Natural killer cell (primary cell): ENCODE measurements at regions not wholly inside any gene's neighbourhood (a gene's known extent, or its start where the extent isn't known, plus 50 kb on each side); places are given as distances from the start of the nearest gene placed in this dataset.
"Not testable (repeated sequence)": the region's sequence is repeated elsewhere in the genome, so short reads cannot be mapped to it uniquely, and the experiment has no call there.

Experiments used
- ATAC-seq, 3 donors: fragments of 150-1000 bp in 2 of 3; fragments of 200-7000 bp in 1 of 3; cut with Tn5 transposase; 1 replicate in 1 of 3; 2 replicates in 2 of 3; pipeline ENCODE4 v1.10.0; 2021; ENCODE audit warnings: mild to moderate bottlenecking in 2 of 3, moderate library complexity in 2 of 3
- DNase-seq, 2 donors: peaks; one replicate each; pipeline versions ENCODE4 v3.0.0 to v3.0.0-alpha.2; 2013 to 2021; ENCODE audit warnings: mixed read lengths in 1 of 2
- H3K27ac ChIP-seq: one replicate; pipeline ENCODE4 v1.5.1; 2013; ENCODE audit warnings: mild to moderate bottlenecking, low read length
- H3K27me3 ChIP-seq: one replicate; pipeline ENCODE4 v1.6.1; 2013; ENCODE audit warnings: low read length; ENCODE audit not compliant: control insufficient read depth, insufficient read depth
- H3K36me3 ChIP-seq: one replicate; pipeline ENCODE4 v1.6.1; 2013; ENCODE audit warnings: low read length; ENCODE audit not compliant: control insufficient read depth, insufficient read depth
- H3K4me1 ChIP-seq: one replicate; pipeline ENCODE4 v1.6.1; 2013; ENCODE audit warnings: low read length; ENCODE audit not compliant: control insufficient read depth, insufficient read depth
- H3K4me3 ChIP-seq: one replicate; pipeline ENCODE4 v1.5.1; 2013; ENCODE audit warnings: low read length
- H3K9me3 ChIP-seq: one replicate; pipeline ENCODE4 v1.6.1; 2013; ENCODE audit warnings: low read length; ENCODE audit not compliant: control insufficient read depth, insufficient read depth
- H3K27ac Mint-ChIP-seq, 2 donors: one replicate each; pipeline ENCODE4 v1.8.0; 2022; ENCODE audit warnings: mild to moderate bottlenecking in 2 of 2, mixed read lengths in 2 of 2, moderate library complexity in 1 of 2
- H3K27me3 Mint-ChIP-seq, 2 donors: one replicate each; pipeline ENCODE4 v1.8.0; 2022; ENCODE audit warnings: low read depth in 2 of 2, mixed read lengths in 2 of 2
- H3K36me3 Mint-ChIP-seq: one replicate; pipeline ENCODE4 v1.8.0; 2022; ENCODE audit warnings: mixed read lengths
- H3K4me1 Mint-ChIP-seq, 2 donors: one replicate each; pipeline ENCODE4 v1.8.0; 2022; ENCODE audit warnings: mixed read lengths in 2 of 2
- H3K4me3 Mint-ChIP-seq: one replicate; pipeline ENCODE4 v1.8.0; 2022; ENCODE audit warnings: mild to moderate bottlenecking, moderate library complexity, mixed read lengths
- H3K9me3 Mint-ChIP-seq, 2 donors: one replicate each; pipeline ENCODE4 v1.8.0; 2022; ENCODE audit warnings: mixed read lengths in 2 of 2
- CTCF ChIP-seq: fragments of 200-600 bp; IDR thresholded peaks from one replicate; pipeline ENCODE4 v1.8.0; 2022; ENCODE audit warnings: antibody characterized with exemption
- WGBS: methylation state at CpG from one replicate; pipeline ENCODE4 v1.1.7; 2013; ENCODE audit warnings: missing lambda C conversion rate; ENCODE audit not compliant: insufficient coverage; 5-methylcytosine and 5-hydroxymethylcytosine counted together
- intact Hi-C: fragments of 100-400 bp; cut with micrococcal nuclease; formaldehyde crosslinking; loops from one replicate; pipeline ENCODE4 v1.14.2; 2022

- Mint-ChIP-seq H3K4me1 (peaks cover 13 to 25% of the 10 kb centered on the region in 2 donors), H3K36me3 (no peaks in the 10 kb centered on the region), H3K4me3 (no peak overlapping the region), H3K27ac (no peak overlapping the region), H3K9me3 (peaks cover 0 to 2% of the 10 kb centered on the region in 2 donors), H3K27me3 (no peaks in the 10 kb centered on the region)
- ATAC-seq (no peak), DNase-seq (no peak)
- Histone ChIP-seq H3K4me1 (peaks cover 7% of the 10 kb centered on the region), H3K36me3 (no peaks in the 10 kb centered on the region), H3K27me3 (no peaks in the 10 kb centered on the region), H3K4me3 (no peak overlapping the region), H3K27ac (no peak overlapping the region), H3K9me3 (no peaks in the 10 kb centered on the region)
- TF ChIP-seq CTCF = no peak
- intact Hi-C loops = no loop called here
- 100% methylated on average over 1 of the region's 1 CpG for WGBS
These were observed 426.3 kb upstream of the MEF2C start for GRCh38 chr5:89309268-89309667.

GRCh38 chr5:89308606-89309040 is 425.6 kb upstream of the MEF2C start:
- Histone ChIP-seq H3K27ac (no peak overlapping the region), H3K4me1 (peaks cover 2% of the 10 kb centered on the region), H3K27me3 (no peaks in the 10 kb centered on the region), H3K36me3 (no peaks in the 10 kb centered on the region), H3K4me3 (no peak overlapping the region), H3K9me3 (no peaks in the 10 kb centered on the region)
- 22% methylated on average over 3 of the region's 4 CpGs for WGBS
- Mint-ChIP-seq H3K36me3 (no peaks in the 10 kb centered on the region), H3K9me3 (peaks cover 0 to 2% of the 10 kb centered on the region in 2 donors), H3K4me1 (peaks cover 6 to 18% of the 10 kb centered on the region in 2 donors), H3K27ac (peak overlapping the region in 1 of 2 donors; percentile 23), H3K27me3 (no peaks in the 10 kb centered on the region), H3K4me3 (no peak overlapping the region)
- ATAC-seq (no peak), DNase-seq (no peak)
- intact Hi-C loops = no loop called here
- TF ChIP-seq CTCF = no peak

- no peak overlapping the region for H3K27ac ChIP-seq
- DNase-seq (no peak), ATAC-seq (no peak)
- H3K4me1 ChIP-seq = peaks cover 2% of the 10 kb centered on the region
- Mint-ChIP-seq H3K36me3 (no peaks in the 10 kb centered on the region), H3K4me1 (peaks cover 0 to 16% of the 10 kb centered on the region in 2 donors), H3K9me3 (peaks cover 0 to 2% of the 10 kb centered on the region in 2 donors), H3K27me3 (no peaks in the 10 kb centered on the region), H3K4me3 (no peak overlapping the region), H3K27ac (no peak overlapping the region)
- no peak overlapping the region for H3K4me3 ChIP-seq
- 86% methylated on average over 1 of the region's 1 CpG for WGBS
- TF ChIP-seq CTCF = no peak
- intact Hi-C loops = no loop called here
- no peaks in the 10 kb centered on the region for H3K27me3 ChIP-seq
- no peaks in the 10 kb centered on the region for H3K36me3 ChIP-seq
- H3K9me3 ChIP-seq = no peaks in the 10 kb centered on the region
These were observed 425.0 kb upstream of the MEF2C start for GRCh38 chr5:89307972-89308371.

GRCh38 chr5:89307141-89307540 is 424.2 kb upstream of the MEF2C start:
- ATAC-seq, H3K27ac Mint-ChIP-seq, H3K27ac ChIP-seq, H3K4me3 Mint-ChIP-seq, H3K4me1 ChIP-seq, H3K27me3 ChIP-seq, intact Hi-C loops, H3K4me3 ChIP-seq, DNase-seq, H3K36me3 Mint-ChIP-seq, H3K9me3 Mint-ChIP-seq, H3K36me3 ChIP-seq, H3K9me3 ChIP-seq, H3K27me3 Mint-ChIP-seq: not testable (repeated sequence)
- no CpG with 5 or more reads among the region's 2 CpGs for WGBS
- peaks cover 0 to 16% of the 10 kb centered on the region in 2 donors for H3K4me1 Mint-ChIP-seq
